Astrocyte (in vitro differentiated cells and primary cell): ENCODE measurements at regions not wholly inside any gene's neighbourhood (a gene's known extent, or its start where the extent isn't known, plus 50 kb on each side); places are given as distances from the start of the nearest gene placed in this dataset.

Experiments
- DNase-seq: peaks from one replicate; pipeline ENCODE4 v3.0.0-alpha.2; 2010; ENCODE audit warnings: low read depth
- FAIRE-seq: peaks from 2 replicates; lab custom pipeline; 2011; peaks lifted over from hg19 to GRCh38; lab: Jason Lieb, UNC
- H2AFZ ChIP-seq: 2 replicates; pipeline ENCODE4 v1.6.0; 2012; ENCODE audit warnings: low read depth, low read length, inconsistent platforms
- H3K27ac ChIP-seq: 2 replicates; pipeline ENCODE4 v1.5.1; 2011; ENCODE audit warnings: low read depth, low read length, inconsistent platforms
- H3K27me3 ChIP-seq: 2 replicates; pipeline ENCODE4 v1.6.0; 2011; ENCODE audit warnings: low read length, inconsistent platforms; ENCODE audit not compliant: insufficient read depth
- H3K36me3 ChIP-seq: 2 replicates; pipeline ENCODE4 v1.5.1; 2011; ENCODE audit warnings: low read length, inconsistent platforms; ENCODE audit not compliant: insufficient read depth
- H3K4me1 ChIP-seq: 2 replicates; pipeline ENCODE4 v1.5.1; 2011; ENCODE audit warnings: low read length, inconsistent platforms; ENCODE audit not compliant: insufficient read depth
- H3K4me2 ChIP-seq: 2 replicates; pipeline ENCODE4 v1.6.0; 2012; ENCODE audit warnings: low read length, inconsistent platforms
- H3K4me3 ChIP-seq: 2 replicates; pipeline ENCODE4 v1.5.1; 2011; ENCODE audit warnings: low read depth, mild to moderate bottlenecking, low read length, inconsistent platforms; ENCODE audit not compliant: insufficient read depth
- H3K79me2 ChIP-seq: 2 replicates; pipeline ENCODE4 v1.6.0; 2012; ENCODE audit warnings: mild to moderate bottlenecking, low read length, inconsistent platforms; ENCODE audit not compliant: insufficient read depth
- H3K9ac ChIP-seq: 2 replicates; pipeline ENCODE4 v1.6.0; 2012; ENCODE audit warnings: mild to moderate bottlenecking, low read length, inconsistent platforms
- H3K9me3 ChIP-seq: 2 replicates; pipeline ENCODE4 v1.5.1; 2012; ENCODE audit warnings: low read depth, mild to moderate bottlenecking, low read length, inconsistent platforms; ENCODE audit not compliant: insufficient read depth
- H4K20me1 ChIP-seq: 2 replicates; pipeline ENCODE4 v1.6.0; 2012; ENCODE audit warnings: low read length, inconsistent platforms; ENCODE audit not compliant: insufficient read depth
- H3K27ac Mint-ChIP-seq: one replicate; pipeline ENCODE4 v1.8.0; 2021; ENCODE audit warnings: mild to moderate bottlenecking, mixed read lengths; ENCODE audit not compliant: unreplicated experiment
- H3K27me3 Mint-ChIP-seq: one replicate; pipeline ENCODE4 v1.8.0; 2021; ENCODE audit warnings: low read depth, mixed read lengths; ENCODE audit not compliant: unreplicated experiment
- H3K36me3 Mint-ChIP-seq: one replicate; pipeline ENCODE4 v1.8.0; 2021; ENCODE audit warnings: low read depth, mixed read lengths; ENCODE audit not compliant: unreplicated experiment
- H3K4me1 Mint-ChIP-seq: one replicate; pipeline ENCODE4 v1.8.0; 2021; ENCODE audit warnings: low read depth, mixed read lengths; ENCODE audit not compliant: unreplicated experiment
- H3K4me3 Mint-ChIP-seq: one replicate; pipeline ENCODE4 v1.8.0; 2021; ENCODE audit warnings: mild to moderate bottlenecking, moderate library complexity, mixed read lengths; ENCODE audit not compliant: unreplicated experiment
- H3K9me3 Mint-ChIP-seq: one replicate; pipeline ENCODE4 v1.8.0; 2021; ENCODE audit warnings: mild to moderate bottlenecking, mixed read lengths; ENCODE audit not compliant: unreplicated experiment
- EZH2 ChIP-seq: IDR thresholded peaks from 2 replicates; pipeline ENCODE4 v1.6.1; 2012; ENCODE audit warnings: mild to moderate bottlenecking, low read length, inconsistent platforms; ENCODE audit not compliant: insufficient read depth
- TF ChIP-seq, protein P1 (sequence below): IDR thresholded peaks from 2 replicates; pipeline ENCODE4 v1.5.1; 2011; ENCODE audit warnings: low read depth, mild to moderate bottlenecking, inconsistent platforms, low read length, moderate library complexity; ENCODE audit not compliant: insufficient read depth

DNA sequence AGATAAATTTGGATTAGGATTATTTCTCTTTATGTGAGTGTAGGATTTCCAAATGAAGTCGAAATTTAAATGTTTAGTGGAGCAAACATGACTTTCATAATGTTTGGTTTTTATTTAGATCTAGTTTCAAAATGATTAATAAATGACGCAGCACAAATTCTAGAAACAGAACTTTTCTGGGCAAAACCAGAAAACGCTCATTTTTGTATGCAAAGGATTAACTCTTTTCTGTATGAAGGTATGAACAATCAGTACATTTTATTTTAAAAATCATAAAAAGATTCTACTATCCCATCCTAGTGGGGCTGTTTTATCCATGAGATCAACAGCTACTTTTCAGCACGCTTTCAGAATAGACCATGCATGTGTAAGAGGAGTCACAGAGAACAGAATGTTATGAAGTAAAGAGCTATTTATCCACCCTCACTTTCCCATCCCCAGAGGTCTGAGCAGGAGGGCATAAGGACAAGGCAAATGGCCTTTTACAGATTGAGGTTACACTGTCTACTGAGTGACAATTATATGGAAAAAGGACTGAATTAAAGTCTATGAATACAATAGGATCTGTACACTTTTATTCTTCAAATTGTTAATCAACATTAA is 270.8 kb downstream of the ZEB2 start:
- no peak for FAIRE-seq

GRCh38 chr2:144248350-144249034 is 271.4 kb downstream of the ZEB2 start:
- Histone ChIP-seq H2AFZ (no peak overlapping the region), H3K4me1 (no peaks in the 10 kb centered on the region), H4K20me1 (no peaks in the 10 kb centered on the region), H3K4me3 (no peak overlapping the region), H3K27me3 (no peaks in the 10 kb centered on the region), H3K27ac (no peak overlapping the region), H3K4me2 (no peak overlapping the region), H3K36me3 (no peaks in the 10 kb centered on the region), H3K79me2 (no peaks in the 10 kb centered on the region), H3K9ac (no peak overlapping the region), H3K9me3 (no peaks in the 10 kb centered on the region)
- DNase-seq: no peak
- peaks cover 8% of the 10 kb centered on the region for H3K36me3 Mint-ChIP-seq
- H3K9me3 Mint-ChIP-seq: peaks cover 13% of the 10 kb centered on the region
- H3K4me1 Mint-ChIP-seq: no peaks in the 10 kb centered on the region
- FAIRE-seq: no peak
- TF ChIP-seq EZH2: no peak
- no peak overlapping the region for H3K27ac Mint-ChIP-seq
- H3K27me3 Mint-ChIP-seq: no peaks in the 10 kb centered on the region
- H3K4me3 Mint-ChIP-seq: no peak overlapping the region

More for the DNA sequence above, 270.8 kb downstream of the ZEB2 start:
- H3K36me3 Mint-ChIP-seq: peaks cover 10% of the 10 kb centered on the region
- Histone ChIP-seq H3K27me3 (no peaks in the 10 kb centered on the region), H2AFZ (no peak overlapping the region), H3K27ac (no peak overlapping the region), H3K9ac (no peak overlapping the region), H3K4me2 (no peak overlapping the region), H3K4me1 (no peaks in the 10 kb centered on the region), H4K20me1 (no peaks in the 10 kb centered on the region), H3K9me3 (no peaks in the 10 kb centered on the region), H3K79me2 (no peaks in the 10 kb centered on the region), H3K4me3 (no peak overlapping the region), H3K36me3 (no peaks in the 10 kb centered on the region)
- TF ChIP-seq, protein P1, sequence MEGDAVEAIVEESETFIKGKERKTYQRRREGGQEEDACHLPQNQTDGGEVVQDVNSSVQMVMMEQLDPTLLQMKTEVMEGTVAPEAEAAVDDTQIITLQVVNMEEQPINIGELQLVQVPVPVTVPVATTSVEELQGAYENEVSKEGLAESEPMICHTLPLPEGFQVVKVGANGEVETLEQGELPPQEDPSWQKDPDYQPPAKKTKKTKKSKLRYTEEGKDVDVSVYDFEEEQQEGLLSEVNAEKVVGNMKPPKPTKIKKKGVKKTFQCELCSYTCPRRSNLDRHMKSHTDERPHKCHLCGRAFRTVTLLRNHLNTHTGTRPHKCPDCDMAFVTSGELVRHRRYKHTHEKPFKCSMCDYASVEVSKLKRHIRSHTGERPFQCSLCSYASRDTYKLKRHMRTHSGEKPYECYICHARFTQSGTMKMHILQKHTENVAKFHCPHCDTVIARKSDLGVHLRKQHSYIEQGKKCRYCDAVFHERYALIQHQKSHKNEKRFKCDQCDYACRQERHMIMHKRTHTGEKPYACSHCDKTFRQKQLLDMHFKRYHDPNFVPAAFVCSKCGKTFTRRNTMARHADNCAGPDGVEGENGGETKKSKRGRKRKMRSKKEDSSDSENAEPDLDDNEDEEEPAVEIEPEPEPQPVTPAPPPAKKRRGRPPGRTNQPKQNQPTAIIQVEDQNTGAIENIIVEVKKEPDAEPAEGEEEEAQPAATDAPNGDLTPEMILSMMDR: no peak
- TF ChIP-seq EZH2: no peak
- peak overlapping the region; percentile 6 for H3K27ac Mint-ChIP-seq
- H3K4me1 Mint-ChIP-seq: no peaks in the 10 kb centered on the region
- no peaks in the 10 kb centered on the region for H3K27me3 Mint-ChIP-seq
- H3K4me3 Mint-ChIP-seq: no peak overlapping the region
- peaks cover 14% of the 10 kb centered on the region for H3K9me3 Mint-ChIP-seq
- no peak for DNase-seq

DNA sequence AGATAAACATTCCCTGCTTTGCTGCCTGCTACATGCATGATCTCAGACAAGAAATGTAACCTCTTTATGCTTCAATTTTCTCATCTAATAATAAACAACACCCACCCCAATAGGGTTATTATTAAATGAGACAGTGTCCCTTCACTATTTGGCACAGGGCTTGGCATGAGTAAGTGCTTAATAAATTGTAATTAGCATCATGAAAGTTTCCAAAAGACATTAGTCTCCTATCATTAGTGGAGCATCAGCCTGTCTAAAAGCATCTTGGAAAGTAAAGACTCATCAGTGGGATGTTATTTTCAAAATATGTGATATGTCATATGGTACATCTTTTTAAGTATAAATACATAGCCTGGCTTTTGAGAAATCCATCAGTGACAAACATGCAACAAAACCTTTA is 275.0 kb downstream of the ZEB2 start:
- Mint-ChIP-seq H3K4me1 (peaks cover 1% of the 10 kb centered on the region), H3K27me3 (no peaks in the 10 kb centered on the region), H3K36me3 (no peaks in the 10 kb centered on the region), H3K9me3 (peaks cover 3% of the 10 kb centered on the region), H3K27ac (no peak overlapping the region), H3K4me3 (no peak overlapping the region)
- no peak overlapping the region for H3K4me3 ChIP-seq
- H3K27ac ChIP-seq: no peak overlapping the region
- H4K20me1 ChIP-seq: no peaks in the 10 kb centered on the region
- DNase-seq (no peak), FAIRE-seq (no peak)
- no peaks in the 10 kb centered on the region for H3K4me1 ChIP-seq
- no peaks in the 10 kb centered on the region for H3K9me3 ChIP-seq
- no peak overlapping the region for H2AFZ ChIP-seq
- TF ChIP-seq EZH2: no peak
- TF ChIP-seq, protein P1: no peak
- no peaks in the 10 kb centered on the region for H3K79me2 ChIP-seq
- H3K27me3 ChIP-seq: no peaks in the 10 kb centered on the region
- no peak overlapping the region for H3K9ac ChIP-seq
- no peak overlapping the region for H3K4me2 ChIP-seq
- H3K36me3 ChIP-seq: no peaks in the 10 kb centered on the region
